Stimulated activated CD8-positive, alpha-beta memory T cell treated with anti-CD3 and anti-CD28 coated beads, Interleukin-4, amount 100 ng/mL, for 24 hours (primary cell): ENCODE measurements at regions not wholly inside any gene's neighbourhood (a gene's known extent, or its start where the extent isn't known, plus 50 kb on each side); places are given as distances from the start of the nearest gene placed in this dataset.

Experiments used
- DNase-seq: peaks from one replicate; pipeline ENCODE4 v3.0.0-alpha.2; 2020; ENCODE audit warnings: low read depth

DNA sequence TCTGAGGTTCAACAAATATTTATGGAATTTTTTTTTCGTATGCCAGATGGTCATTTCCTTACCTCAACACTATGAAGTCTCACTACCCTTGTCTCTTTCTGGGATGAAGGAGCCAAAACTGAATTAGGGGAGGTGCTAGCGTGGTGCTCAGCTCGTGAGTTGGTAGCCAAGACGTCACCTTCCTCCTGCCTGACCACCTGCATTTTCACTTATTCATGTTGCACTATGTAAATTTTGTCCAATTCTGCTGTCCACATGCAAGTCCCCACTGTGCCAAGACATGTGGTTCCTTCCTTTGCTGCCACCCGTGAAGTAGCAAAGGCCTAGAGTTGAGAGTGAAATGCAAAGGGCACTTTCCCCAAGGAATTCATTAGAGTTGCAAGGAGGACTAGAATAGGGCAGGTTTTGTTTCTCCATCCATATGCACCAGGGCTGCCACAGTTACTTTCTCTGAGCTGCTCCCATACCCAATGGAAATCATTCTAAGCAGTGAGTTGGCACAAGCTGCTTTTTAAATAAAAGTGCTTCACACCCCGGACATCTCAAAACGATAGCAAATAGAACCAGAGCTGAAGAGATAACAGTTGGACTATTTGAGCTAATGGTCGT lies 591.3 kb upstream of the NOX3 start:
- no peak for DNase-seq

- no peak for DNase-seq
Measured at GRCh38 chr6:156046268-156046665, 590.6 kb upstream of the NOX3 start.

DNA sequence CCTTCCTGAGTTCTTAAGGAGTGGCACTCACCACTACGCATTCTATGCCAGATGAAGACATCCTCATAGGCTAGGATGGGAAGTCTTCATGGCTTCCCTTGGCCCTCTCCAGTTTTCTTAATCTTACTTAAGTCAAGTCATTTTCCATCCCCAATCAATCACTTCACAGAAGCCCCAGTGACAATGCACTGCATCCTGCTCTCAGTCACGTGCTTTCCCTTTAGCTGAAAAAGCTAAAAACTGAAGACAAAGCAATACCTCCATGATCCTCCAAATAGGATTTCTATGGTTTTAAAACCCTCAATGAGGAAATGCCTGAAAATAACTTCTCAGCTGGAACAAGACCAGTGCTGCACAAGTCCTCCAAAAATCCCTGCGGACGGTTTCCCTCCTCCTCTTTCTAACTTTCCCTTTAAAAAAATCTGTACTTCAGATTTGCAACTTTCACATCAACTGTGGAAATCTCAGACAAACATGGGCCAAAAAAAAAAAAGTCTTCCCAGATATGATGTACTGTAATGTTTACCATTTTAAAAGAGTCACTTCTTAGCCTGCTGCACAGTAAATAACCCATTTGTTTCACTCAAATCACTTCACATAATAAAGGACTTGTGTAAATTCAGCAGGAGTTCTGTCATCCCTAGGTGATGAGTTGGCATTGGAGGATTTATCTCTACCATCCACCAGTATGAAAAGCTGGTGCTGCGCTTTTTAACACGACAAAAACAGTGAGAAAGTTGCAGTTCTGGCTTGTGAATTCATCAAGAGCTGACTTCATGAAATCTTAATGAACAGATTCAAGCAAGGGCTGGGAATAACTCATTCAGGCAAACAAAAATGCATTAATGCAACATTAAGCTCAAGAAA lies 590.0 kb upstream of the NOX3 start:
- no peak for DNase-seq

DNA sequence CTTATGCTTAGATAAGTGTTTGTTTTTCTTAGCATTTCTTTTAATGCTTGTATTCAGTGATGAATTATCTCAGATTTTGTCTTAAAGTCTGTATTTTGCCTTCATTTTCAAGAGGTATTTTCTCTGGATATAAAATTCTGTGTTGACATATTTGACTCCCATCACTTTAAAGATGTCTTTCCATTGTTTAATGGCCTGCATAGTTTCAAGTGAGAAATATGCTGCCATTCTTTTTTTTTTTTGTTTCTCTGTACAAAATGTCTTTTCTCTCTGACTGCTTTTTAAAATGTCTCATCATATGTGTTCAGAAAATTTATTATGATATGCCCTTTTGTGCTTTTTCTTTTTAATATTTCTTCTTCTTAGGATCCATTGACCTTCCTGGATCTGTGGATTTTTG lies 578.0 kb upstream of the NOX3 start:
- DNase-seq = no peak

DNA sequence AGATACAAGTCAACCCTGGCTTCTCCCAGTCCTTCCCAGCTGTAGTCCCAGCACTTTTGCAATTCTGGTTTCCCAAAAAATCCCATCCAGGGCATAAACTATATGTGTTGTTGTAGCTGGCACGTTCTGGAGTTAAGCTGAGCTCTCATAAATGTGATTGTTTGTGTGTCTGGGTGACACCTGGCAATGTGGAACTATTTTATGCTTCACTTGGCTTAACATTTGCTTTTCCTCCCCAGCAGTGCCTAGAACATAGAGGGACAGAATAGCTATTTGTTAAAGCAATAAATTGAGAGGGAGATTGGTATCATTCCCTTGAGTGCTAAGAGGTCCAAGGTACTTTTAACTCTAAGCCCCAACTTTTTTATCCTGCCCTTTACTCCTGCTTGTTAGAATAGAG lies 575.9 kb upstream of the NOX3 start:
- DNase-seq = no peak

GRCh38 chr6:156030053-156030452 lies 574.4 kb upstream of the NOX3 start:
- no peak for DNase-seq

DNA sequence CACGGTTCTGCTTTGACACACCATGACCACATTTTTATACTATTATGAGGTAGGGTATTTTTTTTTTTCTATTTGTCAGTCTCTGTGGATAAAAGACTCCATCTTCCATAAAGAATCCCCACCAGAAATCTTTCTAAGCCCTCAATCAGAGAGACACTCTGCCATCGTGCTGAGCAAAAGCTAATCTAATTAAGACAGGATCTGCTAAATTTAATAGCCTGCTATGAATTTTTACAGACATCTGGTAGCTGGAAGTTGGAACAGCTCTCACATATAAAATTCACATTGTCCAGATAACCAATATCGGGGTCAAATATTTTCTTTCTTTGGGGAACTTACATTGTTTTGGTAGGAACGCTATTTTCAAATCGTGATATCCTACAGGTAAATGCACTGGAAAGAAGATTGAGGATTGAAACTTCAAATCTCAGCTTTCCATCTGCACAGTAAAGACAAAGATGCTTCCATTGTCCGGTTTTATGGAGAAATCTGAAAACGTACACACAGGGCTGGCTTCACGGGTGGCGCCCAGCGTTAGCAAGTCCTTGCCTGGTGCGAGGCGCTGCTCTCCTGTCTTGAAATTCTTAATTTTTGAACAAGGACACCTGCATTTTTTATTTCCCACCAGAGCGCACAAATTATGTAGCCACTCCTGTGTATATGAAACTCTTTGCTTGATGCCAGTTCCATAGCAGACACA lies 573.8 kb upstream of the NOX3 start:
- no peak for DNase-seq

DNA sequence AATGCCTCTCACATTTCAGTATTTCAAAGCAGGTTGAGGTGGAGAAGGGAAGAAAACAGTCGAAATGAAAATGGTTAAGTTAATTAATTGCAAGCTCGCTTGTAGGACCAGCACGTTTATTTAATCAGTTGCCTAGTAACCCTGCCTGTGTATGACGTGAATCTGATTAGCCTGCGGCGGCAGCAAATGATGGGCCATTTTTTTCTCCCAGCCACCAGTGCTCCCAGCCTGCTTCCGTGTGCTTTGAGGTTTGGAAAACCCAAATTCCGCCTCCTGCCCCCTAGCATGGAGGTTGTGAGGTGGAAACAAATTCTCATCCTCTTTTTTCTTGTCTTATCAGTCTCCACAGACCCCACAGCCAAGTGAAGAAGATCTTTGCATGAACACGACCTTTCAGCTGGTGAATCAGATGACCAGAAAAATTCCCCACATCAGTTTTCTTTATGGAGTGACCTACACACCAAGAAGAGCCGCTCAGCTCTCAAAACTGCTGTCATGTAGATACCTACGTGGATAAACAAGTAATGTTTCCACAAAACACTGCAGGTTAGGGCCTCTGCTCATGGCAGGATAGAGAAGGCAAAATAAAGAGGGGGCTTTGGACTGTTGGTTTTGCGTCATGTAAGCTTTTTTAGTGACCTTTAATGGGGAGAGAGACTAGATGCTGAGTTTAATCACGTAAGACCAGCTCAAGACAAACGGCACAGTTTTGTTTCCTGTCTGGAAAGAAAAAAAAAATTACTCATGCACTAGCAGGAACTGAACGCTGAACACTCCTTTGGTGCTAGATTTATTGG lies 572.9 kb upstream of the NOX3 start:
- no peak for DNase-seq

DNA sequence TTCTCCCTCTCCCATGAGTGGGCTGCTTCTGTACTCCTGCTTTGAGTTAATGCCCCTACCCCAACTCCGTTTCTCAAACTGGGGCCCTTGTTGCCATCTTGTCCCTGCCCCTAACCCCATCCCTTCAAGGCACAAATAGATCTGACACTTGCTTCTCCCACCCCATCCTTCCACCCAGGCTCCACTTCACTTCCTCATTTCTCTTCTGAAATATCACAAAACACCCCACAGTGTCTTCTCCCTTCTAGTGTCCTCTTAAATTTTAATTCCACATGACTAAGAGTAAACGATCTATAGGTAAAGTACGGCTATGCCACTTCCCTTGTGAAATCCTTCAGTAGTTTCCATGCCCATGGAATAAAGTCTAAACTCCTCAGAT lies 571.6 kb upstream of the NOX3 start:
- no peak for DNase-seq

DNA sequence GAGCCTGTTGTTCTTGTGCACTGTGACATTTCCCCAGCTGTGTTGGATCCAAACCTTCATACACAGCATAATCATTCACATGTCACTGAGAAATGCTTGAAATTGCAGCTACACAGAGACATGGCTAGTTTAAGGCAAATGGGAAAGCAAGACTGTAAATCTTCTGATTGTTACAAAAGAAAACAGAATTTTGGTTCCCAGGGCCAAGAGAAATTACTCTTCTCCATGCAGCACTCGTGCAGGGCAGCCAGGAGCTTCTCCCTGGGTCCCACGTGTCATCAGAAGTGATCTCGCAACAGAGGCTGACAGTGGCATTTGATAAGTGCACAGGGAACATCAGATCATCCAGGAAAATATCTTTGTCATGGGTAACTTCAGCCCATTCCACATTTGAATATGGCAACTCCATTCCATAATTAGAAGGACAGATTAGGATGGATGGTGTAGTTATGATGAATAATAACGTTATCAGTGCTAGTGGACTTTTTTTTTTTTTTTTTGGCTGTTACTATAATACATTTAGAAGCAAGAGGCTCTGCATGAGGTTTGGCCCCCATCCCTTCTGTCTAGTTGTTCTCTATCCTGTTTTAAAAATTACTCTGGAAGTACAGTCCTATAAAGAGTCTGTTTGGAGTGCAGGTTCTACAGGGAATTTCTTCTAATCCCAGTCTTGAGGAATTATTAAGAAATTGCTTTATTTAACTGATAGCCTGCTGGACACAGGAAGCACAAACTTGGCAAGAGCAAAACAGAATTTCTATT lies 571.0 kb upstream of the NOX3 start:
- DNase-seq = no peak

DNA sequence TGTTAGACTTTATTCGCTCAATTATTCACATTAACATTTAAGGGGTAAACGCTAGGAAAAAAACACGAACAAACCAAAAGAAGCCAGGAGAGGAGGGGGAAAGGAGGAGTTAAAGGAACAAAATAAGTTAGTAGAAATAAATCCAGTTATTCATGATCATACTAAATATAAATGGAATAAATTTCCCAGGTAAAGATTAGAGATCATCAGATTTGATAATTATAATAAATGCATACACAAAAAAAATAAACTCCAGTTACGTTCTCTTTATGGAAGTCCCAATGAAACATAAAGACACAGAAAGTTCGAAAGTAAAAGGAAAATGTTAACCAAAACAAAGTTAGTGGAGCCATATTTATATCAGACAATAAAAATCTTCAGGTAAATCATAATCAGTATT lies 568.7 kb upstream of the NOX3 start:
- no peak for DNase-seq

DNA sequence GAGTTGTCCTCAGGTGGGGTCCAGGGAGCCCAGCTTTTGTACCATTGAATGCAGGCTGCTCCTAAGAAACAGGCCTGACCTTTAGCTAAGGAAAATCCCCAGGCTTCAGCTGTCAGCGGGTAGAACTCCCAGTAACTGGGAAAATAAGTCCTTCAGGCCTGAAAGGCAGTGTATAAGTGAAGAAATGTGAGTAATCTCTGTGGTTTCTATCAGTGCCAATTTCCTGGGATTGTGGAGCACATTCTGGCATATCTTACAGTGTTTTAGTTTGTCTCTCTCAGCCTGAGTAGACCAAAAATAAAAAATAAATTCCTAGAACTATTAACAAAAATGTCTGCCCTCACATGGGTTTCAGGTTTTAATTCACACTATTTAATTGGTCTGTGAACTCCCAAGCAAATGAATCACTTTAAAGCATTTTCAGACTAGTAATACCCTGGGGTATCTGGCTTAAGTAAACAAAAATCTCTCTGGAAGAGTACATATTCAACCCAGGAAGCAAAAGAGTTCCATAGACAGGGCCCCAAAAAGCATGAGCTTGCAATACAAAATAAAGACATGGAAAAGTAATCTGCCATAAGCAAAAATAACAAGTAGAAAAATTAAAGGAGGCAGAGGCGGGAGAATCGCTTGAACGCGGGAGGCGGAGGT lies 566.2 kb upstream of the NOX3 start:
- no peak for DNase-seq

DNA sequence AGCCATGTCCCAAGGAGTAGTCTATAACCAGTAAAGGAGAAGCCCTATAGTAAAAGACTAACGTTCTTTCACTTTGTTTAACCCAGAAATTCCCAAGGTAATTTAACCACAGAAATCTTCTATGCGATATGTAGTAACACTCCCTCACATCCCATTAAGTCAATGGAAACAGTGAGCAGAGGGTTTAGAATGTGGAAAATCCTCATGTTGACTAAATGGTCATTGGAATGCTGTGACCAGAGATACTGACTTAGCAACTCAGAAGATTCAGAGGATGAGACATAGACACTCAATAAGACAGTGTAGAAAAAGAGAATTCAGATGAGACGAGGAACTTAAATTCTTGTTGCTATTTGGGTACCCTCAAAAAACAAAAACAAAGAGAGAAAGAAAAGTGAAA lies 562.2 kb upstream of the NOX3 start:
- no peak for DNase-seq

GRCh38 chr6:156016186-156016976 lies 560.7 kb upstream of the NOX3 start:
- no peak for DNase-seq

DNA sequence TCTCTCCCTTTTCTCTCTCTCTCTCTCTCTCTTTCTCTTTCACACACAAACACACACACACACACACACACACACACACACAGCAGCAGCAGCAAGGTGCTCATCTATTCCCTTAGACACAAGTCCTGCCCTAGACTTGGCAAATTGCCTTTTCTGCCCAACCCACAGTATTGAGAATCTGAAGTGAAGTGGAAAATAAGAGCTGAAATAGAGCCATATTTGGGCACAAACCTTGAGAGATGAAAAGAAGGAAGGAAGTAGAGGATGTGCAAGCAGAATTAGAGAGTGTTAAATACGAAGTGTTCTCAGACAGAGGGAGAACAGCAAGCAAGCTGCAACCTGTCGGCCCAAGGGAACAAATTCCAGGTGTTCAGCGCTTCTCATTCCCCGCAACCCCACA lies 557.5 kb upstream of the NOX3 start:
- DNase-seq = no peak

DNA sequence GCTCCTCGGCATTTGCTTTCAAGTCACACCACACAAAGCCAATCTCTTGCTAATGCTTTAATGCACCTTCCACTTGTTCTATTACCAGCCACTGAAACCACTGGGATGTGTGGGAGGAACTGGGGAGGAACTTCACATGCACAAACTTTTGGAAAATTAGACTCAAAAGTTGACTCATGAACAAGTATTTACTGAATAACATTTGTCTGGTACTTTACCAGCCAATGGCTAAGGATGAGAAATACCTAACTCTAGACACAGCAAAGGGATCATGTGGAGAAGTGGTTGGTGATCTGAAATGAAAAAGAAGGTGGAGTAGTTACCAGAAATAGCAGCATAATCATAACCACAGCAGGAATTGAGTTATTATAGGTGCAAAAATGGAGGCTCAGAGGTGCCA lies 554.0 kb upstream of the NOX3 start:
- DNase-seq = no peak

GRCh38 chr6:156004796-156005195 lies 549.2 kb upstream of the NOX3 start:
- no peak for DNase-seq

DNA sequence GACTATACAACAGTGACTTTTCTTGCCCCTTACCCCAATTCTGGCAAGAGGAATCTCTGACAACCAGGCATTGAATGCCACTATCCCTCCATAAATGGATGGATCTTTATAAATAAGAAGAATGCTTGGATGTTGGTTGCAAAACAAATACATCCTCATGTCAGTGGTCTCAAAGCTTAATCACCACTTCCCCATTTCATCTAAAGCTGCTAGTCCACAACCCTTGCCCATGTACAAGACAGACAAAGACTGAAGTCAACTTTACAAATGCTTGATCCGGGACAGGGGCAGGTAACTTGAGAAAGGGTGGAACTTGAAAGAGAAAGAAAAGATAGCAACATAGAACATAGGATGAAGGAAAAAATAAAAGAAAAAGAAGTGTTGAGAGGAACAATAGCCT lies 540.5 kb upstream of the NOX3 start:
- DNase-seq = no peak

- no peak for DNase-seq
Measured at GRCh38 chr6:155995281-155995680, 539.6 kb upstream of the NOX3 start.

DNA sequence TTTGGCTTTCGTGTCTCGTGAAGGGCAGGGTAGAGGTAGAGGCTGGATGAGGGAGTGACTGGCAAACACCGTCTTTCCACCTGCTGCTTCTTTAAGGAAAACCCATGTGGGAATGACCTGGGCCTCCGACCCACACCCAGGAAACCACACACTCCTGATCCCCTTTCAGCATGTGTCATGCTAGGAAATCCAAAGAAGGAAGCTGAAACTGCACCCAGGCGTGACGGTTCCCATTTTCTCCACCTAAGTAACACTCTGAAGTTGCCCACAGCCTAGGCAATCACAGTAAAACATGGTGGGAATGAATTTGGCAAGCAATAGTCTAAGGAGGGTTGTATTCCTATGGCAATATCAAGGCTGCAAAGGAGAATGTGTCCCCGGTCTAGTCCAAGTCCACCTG lies 538.4 kb upstream of the NOX3 start:
- DNase-seq = no peak
